Upper lobe of left lung (tissue), 6 donors: ENCODE measurements at regions not wholly inside any gene's neighbourhood (a gene's known extent, or its start where the extent isn't known, plus 50 kb on each side); places are given as distances from the start of the nearest gene placed in this dataset.
A peak's percentile ranks its signal among the peaks of the same experiment; 100 is the strongest.

Experiments used
- ATAC-seq, 2 donors: fragments of 200-7000 bp; cut with Tn5 transposase; one replicate each; pipeline ENCODE4 v1.9.1; 2022; ENCODE audit warnings: mild to moderate bottlenecking in 2 of 2, moderate library complexity in 2 of 2; ENCODE audit not compliant: low FRiP score in 2 of 2
- DNase-seq, 2 donors: peaks; one replicate each; pipeline ENCODE4 v3.0.0-alpha.2; 2019 to 2020
- H3K27ac ChIP-seq, 4 donors: fragments of 200-600 bp; sonication (generic); one replicate each; pipeline ENCODE4 v1.5.1; 2016 to 2019
- H3K27me3 ChIP-seq, 4 donors: fragments of 200-600 bp; sonication (generic); one replicate each; pipeline ENCODE4 v1.5.1; 2017 to 2019
- H3K36me3 ChIP-seq, 4 donors: fragments of 200-600 bp; sonication (generic); one replicate each; pipeline ENCODE4 v1.5.1; 2016 to 2019
- H3K4me1 ChIP-seq, 4 donors: fragments of 200-600 bp; sonication (generic); one replicate each; pipeline ENCODE4 v1.5.1; 2018 to 2019
- H3K4me3 ChIP-seq, 4 donors: fragments of 200-600 bp; sonication (generic); one replicate each; pipeline ENCODE4 v1.5.1; 2017 to 2019; ENCODE audit warnings: mild to moderate bottlenecking in 2 of 4, moderate library complexity in 1 of 4
- H3K9me3 ChIP-seq, 4 donors: fragments of 200-600 bp; sonication (generic); one replicate each; pipeline ENCODE4 v1.5.1; 2018 to 2019
- EP300 ChIP-seq, 4 donors: sonication (generic); formaldehyde crosslinking; IDR thresholded peaks; one replicate each; pipeline ENCODE4 v1.5.1; 2017; ENCODE audit warnings: antibody characterized with exemption in 4 of 4, control low read depth in 2 of 4
- POLR2A ChIP-seq, 4 donors: fragments of 450-650 bp; IDR thresholded peaks; one replicate each; pipeline ENCODE4 v1.5.1; 2016 to 2017; ENCODE audit warnings: antibody characterized with exemption in 4 of 4, mild to moderate bottlenecking in 2 of 4
- POLR2AphosphoS5 ChIP-seq, 2 donors: sonication (generic); formaldehyde crosslinking; IDR thresholded peaks; one replicate each; pipeline ENCODE4 v1.5.1; 2017; ENCODE audit warnings: antibody characterized with exemption in 2 of 2
- WGBS, 2 donors: methylation state at CpG; one replicate each; pipeline ENCODE4 v1.1.5; 2017 to 2018; 5-methylcytosine and 5-hydroxymethylcytosine counted together
- TF ChIP-seq, protein P1 (sequence below), 6 experiments: fragments of 450-650 bp in 4 of 6; fragments of 200-600 bp in 2 of 6; sonication (generic) in 2 of 6; IDR thresholded peaks; one replicate each; pipeline ENCODE4 v1.5.1; 2016 to 2019; ENCODE audit warnings: antibody characterized with exemption in 6 of 6
- donor health status: DM: no; HTN: no; CAD: no; lungs with moderate emphysema.
- donor health status: DM: no; HTN: yes; CAD: no; lungs with severe emphysema.

DNA sequence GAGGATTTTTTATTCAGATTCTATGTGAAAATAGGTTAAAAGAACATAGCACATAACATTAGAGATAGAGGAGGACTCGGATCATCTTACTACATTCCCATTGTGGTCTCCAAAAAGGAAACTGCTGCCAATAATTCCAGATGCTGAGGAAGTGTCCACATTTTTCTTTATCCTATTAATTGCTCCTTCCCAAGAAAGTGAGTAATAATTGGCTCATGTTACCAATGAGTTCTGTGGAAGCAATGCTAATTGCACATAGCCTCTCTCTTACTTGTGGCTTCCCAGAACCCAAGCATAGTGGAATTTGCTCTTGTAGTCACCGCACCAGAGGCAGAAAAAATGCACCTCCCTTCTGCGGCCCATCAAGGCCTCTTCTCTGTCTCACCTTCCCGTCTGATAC is 208.4 kb downstream of the PLOD2 start:
- Histone ChIP-seq H3K4me1 (no peaks in the 10 kb centered on the region), H3K27me3 (no peaks in the 10 kb centered on the region), H3K27ac (no peak overlapping the region), H3K4me3 (no peak overlapping the region), H3K9me3 (peaks cover 0 to 4% (median 0%) of the 10 kb centered on the region in 4 donors), H3K36me3 (no peaks in the 10 kb centered on the region)
- ATAC-seq, result peak in 1 of 2 donors; percentile 66
- DNase-seq, result no peak
- TF ChIP-seq POLR2A (IDR thresholded peaks at IDR 0.05), result no peak
- 79 to 82% methylated on average over 4 of the region's 4 CpGs for WGBS, 2 donors

- no peak overlapping the region for H3K27ac ChIP-seq
- H3K4me3 ChIP-seq, result no peak overlapping the region
- H3K27me3 ChIP-seq, result no peaks in the 10 kb centered on the region
- no peak for DNase-seq
- WGBS, 2 donors, result 87 to 89% methylated on average over 3 of the region's 3 CpGs
- no peaks in the 10 kb centered on the region for H3K4me1 ChIP-seq
- H3K9me3 ChIP-seq, result peaks cover 0 to 4% (median 0%) of the 10 kb centered on the region in 4 donors
- no peaks in the 10 kb centered on the region for H3K36me3 ChIP-seq
- TF ChIP-seq POLR2AphosphoS5 (IDR thresholded peaks at IDR 0.05) (no peak), POLR2A (IDR thresholded peaks at IDR 0.05) (no peak), EP300 (IDR thresholded peaks at IDR 0.05) (no peak)
- TF ChIP-seq, protein P1, sequence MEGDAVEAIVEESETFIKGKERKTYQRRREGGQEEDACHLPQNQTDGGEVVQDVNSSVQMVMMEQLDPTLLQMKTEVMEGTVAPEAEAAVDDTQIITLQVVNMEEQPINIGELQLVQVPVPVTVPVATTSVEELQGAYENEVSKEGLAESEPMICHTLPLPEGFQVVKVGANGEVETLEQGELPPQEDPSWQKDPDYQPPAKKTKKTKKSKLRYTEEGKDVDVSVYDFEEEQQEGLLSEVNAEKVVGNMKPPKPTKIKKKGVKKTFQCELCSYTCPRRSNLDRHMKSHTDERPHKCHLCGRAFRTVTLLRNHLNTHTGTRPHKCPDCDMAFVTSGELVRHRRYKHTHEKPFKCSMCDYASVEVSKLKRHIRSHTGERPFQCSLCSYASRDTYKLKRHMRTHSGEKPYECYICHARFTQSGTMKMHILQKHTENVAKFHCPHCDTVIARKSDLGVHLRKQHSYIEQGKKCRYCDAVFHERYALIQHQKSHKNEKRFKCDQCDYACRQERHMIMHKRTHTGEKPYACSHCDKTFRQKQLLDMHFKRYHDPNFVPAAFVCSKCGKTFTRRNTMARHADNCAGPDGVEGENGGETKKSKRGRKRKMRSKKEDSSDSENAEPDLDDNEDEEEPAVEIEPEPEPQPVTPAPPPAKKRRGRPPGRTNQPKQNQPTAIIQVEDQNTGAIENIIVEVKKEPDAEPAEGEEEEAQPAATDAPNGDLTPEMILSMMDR (IDR thresholded peaks at IDR 0.05), result no peak
- no peak for ATAC-seq
Measured at GRCh38 chr3:145953316-145953715, 207.7 kb downstream of the PLOD2 start.

DNA sequence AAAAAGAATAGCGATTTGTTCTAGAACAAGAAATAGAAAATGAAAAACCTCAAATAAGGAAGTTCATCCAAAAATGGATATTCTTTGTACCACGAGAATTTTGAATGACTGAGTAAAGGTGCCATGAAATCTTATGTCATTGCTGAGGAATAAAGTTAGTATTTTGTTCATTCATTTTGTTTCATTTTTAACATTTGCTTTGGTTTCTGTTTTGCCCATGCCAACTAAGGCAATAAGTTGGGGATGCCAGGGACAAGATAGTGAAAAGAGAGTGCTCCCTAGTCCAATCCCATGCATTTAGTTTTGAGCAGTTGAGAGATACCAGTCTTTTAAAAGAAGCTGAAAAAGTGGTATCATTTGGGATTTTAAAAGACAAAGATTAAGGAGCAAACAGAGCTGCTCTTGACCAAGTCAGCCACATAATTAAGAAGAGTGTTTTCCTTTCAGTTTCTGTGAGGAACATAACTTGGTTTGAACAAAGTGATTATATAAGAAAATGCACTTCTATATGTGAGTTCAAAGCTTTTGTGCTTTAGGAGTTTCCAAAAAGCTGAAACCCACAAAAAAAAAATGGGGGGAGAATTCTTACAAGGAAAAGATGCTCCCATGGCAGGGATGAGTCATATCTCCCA is 201.4 kb downstream of the PLOD2 start:
- 76 to 86% methylated on average over 2 of the region's 2 CpGs for WGBS, 2 donors
- H3K4me3 ChIP-seq, result no peak overlapping the region
- H3K9me3 ChIP-seq, result no peaks in the 10 kb centered on the region
- ATAC-seq (no peak), DNase-seq (no peak)
- no peaks in the 10 kb centered on the region for H3K36me3 ChIP-seq
- H3K4me1 ChIP-seq, result no peaks in the 10 kb centered on the region
- H3K27ac ChIP-seq, result no peak overlapping the region
- H3K27me3 ChIP-seq, result no peaks in the 10 kb centered on the region
- TF ChIP-seq EP300 (IDR thresholded peaks at IDR 0.05), result no peak
- TF ChIP-seq POLR2AphosphoS5 (IDR thresholded peaks at IDR 0.05), result no peak
- TF ChIP-seq, protein P1 (IDR thresholded peaks at IDR 0.05), result no peak
- no peak for TF ChIP-seq POLR2A (IDR thresholded peaks at IDR 0.05)

GRCh38 chr3:145963111-145963510 is 197.9 kb downstream of the PLOD2 start:
- no peak overlapping the region for H3K4me3 ChIP-seq
- no peak for TF ChIP-seq EP300 (IDR thresholded peaks at IDR 0.05)
- no peak for TF ChIP-seq POLR2A (IDR thresholded peaks at IDR 0.05)
- TF ChIP-seq, protein P1 (IDR thresholded peaks at IDR 0.05), result no peak
- no peak for TF ChIP-seq POLR2AphosphoS5 (IDR thresholded peaks at IDR 0.05)
- WGBS, 2 donors, result 69 to 87% methylated on average over 2 of the region's 2 CpGs

GRCh38 chr3:145967043-145967442 is 193.9 kb downstream of the PLOD2 start:
- no peak overlapping the region for H3K4me3 ChIP-seq
- H3K27me3 ChIP-seq, result no peaks in the 10 kb centered on the region
- 62 to 73% methylated on average over 3 of the region's 3 CpGs for WGBS, 2 donors
- TF ChIP-seq POLR2AphosphoS5 (IDR thresholded peaks at IDR 0.05) (no peak), EP300 (IDR thresholded peaks at IDR 0.05) (no peak), POLR2A (IDR thresholded peaks at IDR 0.05) (no peak)
- TF ChIP-seq, protein P1 (IDR thresholded peaks at IDR 0.05), result no peak
- no peaks in the 10 kb centered on the region for H3K4me1 ChIP-seq
- no peaks in the 10 kb centered on the region for H3K9me3 ChIP-seq
- no peak overlapping the region for H3K27ac ChIP-seq
- H3K36me3 ChIP-seq, result no peaks in the 10 kb centered on the region
- ATAC-seq (no peak), DNase-seq (no peak)

More at GRCh38 chr3:145963111-145963510, 197.9 kb downstream of the PLOD2 start:
- no peaks in the 10 kb centered on the region for H3K36me3 ChIP-seq
- no peaks in the 10 kb centered on the region for H3K9me3 ChIP-seq
- DNase-seq, result no peak
- ATAC-seq, result no peak
- H3K27ac ChIP-seq, result no peak overlapping the region
- H3K27me3 ChIP-seq, result no peaks in the 10 kb centered on the region
- no peaks in the 10 kb centered on the region for H3K4me1 ChIP-seq
